HG03135 (cell line): ENCODE measurements at regions not wholly inside any gene's neighbourhood (a gene's known extent, or its start where the extent isn't known, plus 50 kb on each side); places are given as distances from the start of the nearest gene placed in this dataset.

Experiments
- ATAC-seq: cut with Tn5 transposase; IDR thresholded peaks from one replicate; pipeline ENCODE4 v1.9.1; 2021; ENCODE audit warnings: mild to moderate bottlenecking, moderate library complexity; ENCODE audit not compliant: unreplicated experiment

GRCh38 chr6:164130585-164130984 is 716.1 kb downstream of the QKI start:
- ATAC-seq, result no peak

- ATAC-seq, result no peak
Measured at GRCh38 chr6:164130151-164130550, 715.6 kb downstream of the QKI start.

GRCh38 chr6:164129218-164129617 is 714.7 kb downstream of the QKI start:
- ATAC-seq, result no peak

GRCh38 chr6:164128101-164128500 is 713.6 kb downstream of the QKI start:
- ATAC-seq, result no peak

- no peak for ATAC-seq
Measured at GRCh38 chr6:164124986-164125385, 710.5 kb downstream of the QKI start.

GRCh38 chr6:164124473-164124872 is 710.0 kb downstream of the QKI start:
- no peak for ATAC-seq

GRCh38 chr6:164122109-164122508 is 707.6 kb downstream of the QKI start:
- no peak for ATAC-seq

- no peak for ATAC-seq
Measured at GRCh38 chr6:164121527-164121926, 707.0 kb downstream of the QKI start.

GRCh38 chr6:164114651-164115050 is 700.1 kb downstream of the QKI start:
- ATAC-seq, result no peak

- no peak for ATAC-seq
Measured at GRCh38 chr6:164114051-164114450, 699.5 kb downstream of the QKI start.

GRCh38 chr6:164113637-164114036 is 699.1 kb downstream of the QKI start:
- ATAC-seq, result no peak

GRCh38 chr6:164109770-164110140 is 695.2 kb downstream of the QKI start:
- no peak for ATAC-seq

GRCh38 chr6:164108869-164109769 is 694.6 kb downstream of the QKI start:
- no peak for ATAC-seq

GRCh38 chr6:164108092-164108491 is 693.6 kb downstream of the QKI start:
- no peak for ATAC-seq

- no peak for ATAC-seq
Measured at GRCh38 chr6:164107297-164107995, 692.9 kb downstream of the QKI start.

- ATAC-seq, result no peak
Measured at GRCh38 chr6:164106345-164106769, 691.8 kb downstream of the QKI start.

- ATAC-seq, result no peak
Measured at GRCh38 chr6:164105705-164106104, 691.2 kb downstream of the QKI start.

- no peak for ATAC-seq
Measured at GRCh38 chr6:164104432-164104831, 689.9 kb downstream of the QKI start.

- no peak for ATAC-seq
Measured at GRCh38 chr6:164102693-164103092, 688.2 kb downstream of the QKI start.

- no peak for ATAC-seq
Measured at GRCh38 chr6:164101859-164102258, 687.3 kb downstream of the QKI start.

- no peak for ATAC-seq
Measured at GRCh38 chr6:164099269-164099865, 684.8 kb downstream of the QKI start.

GRCh38 chr6:164098857-164099267 is 684.3 kb downstream of the QKI start:
- ATAC-seq, result no peak
